ENCODE measurements at regions not wholly inside any gene's neighbourhood (a gene's known extent, or its start where the extent isn't known, plus 50 kb on each side); places are given as distances from the start of the nearest gene placed in this dataset.

DNA sequence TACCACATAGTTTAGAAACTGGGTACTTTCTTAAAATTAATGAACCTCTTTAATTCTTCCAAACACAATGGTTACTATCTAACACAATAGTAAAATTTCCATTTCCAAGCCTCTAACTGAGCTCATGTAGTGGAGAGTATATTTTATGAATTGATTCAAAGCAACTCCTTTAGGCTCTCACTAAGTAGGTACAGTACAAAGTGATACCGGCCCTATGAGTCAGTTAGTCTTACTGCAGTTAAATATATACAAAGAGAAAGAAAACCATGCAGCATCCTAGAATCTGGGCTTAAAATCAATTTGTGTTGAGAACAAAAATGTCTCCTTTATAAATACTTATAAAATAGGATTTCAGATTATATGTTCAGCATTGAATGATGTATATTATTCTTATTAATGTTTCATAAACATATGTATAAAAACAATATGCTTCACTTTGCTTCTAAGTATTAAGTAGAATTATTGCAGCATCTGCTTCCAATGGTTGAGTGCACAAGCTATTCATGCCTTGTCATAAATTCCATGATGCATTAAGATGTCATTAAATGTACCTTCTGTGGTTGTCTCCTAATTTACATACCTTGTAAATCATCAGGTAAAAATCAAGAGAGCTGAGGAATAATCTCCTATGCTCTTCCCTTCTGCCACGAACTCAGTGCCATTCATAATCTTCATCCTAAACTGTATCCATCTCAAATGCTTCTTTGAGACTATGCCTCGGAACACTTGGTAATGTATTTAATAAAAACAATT, 1037.8 kb downstream of the STPG2 start:
- ChIA-PET CTCF (no interaction called here), POLR2A (no interaction called here), RAD21 (ENCODE audit: low non-redundant PET in 1 of 2, low total read pairs in 2 of 2, uncharacterized antibody in 2 of 2, unreplicated experiment in 2 of 2) (no interaction called here)
- Histone ChIP-seq H3K27ac (ENCODE audit: low read depth, low read length) (no peak overlapping the region), H4K20me1 (ENCODE audit: insufficient read depth) (no peaks in the 10 kb centered on the region), H3K36me3 (ENCODE audit: control insufficient read depth in 1 of 2, insufficient read depth in 2 of 2, low read length in 2 of 2) (no peaks in the 10 kb centered on the region), H3K4me1 (ENCODE audit: control insufficient read depth in 1 of 2, insufficient read depth in 2 of 2, low read length in 2 of 2) (no peaks in the 10 kb centered on the region), H3K9me3 (ENCODE audit: control insufficient read depth in 1 of 2, insufficient read depth in 1 of 2, low read depth in 1 of 2, low read length in 2 of 2) (no peaks in the 10 kb centered on the region), H3K27me3 (ENCODE audit: insufficient read depth, low read length) (no peaks in the 10 kb centered on the region), H3K79me2 (ENCODE audit: insufficient read depth, low read length) (no peaks in the 10 kb centered on the region), H3K4me3 (replicated peaks in 1 of 2; ENCODE audit: low read depth in 1 of 2, low read length in 2 of 2) (no peak overlapping the region), H3K9ac (ENCODE audit: low read length) (no peak overlapping the region), H3K9me2 (ENCODE audit: insufficient read depth) (no peaks in the 10 kb centered on the region), H3K4me2 (ENCODE audit: low read length) (no peak overlapping the region), H2AFZ (ENCODE audit: low read depth, low read length, poor library complexity, severe bottlenecking) (no peak overlapping the region)
- ATAC-seq: no peak
- no peak for TF ChIP-seq EZH2phosphoT487 (IDR thresholded peaks at IDR 0.05; ENCODE audit: borderline replicate concordance)
- TF ChIP-seq REST (IDR thresholded peaks at IDR 0.05; ENCODE audit: low read depth): no peak
- TF ChIP-seq EGR1 (IDR thresholded peaks at IDR 0.05; ENCODE audit: low read depth): no peak
- no peak for TF ChIP-seq SIN3A (IDR thresholded peaks at IDR 0.05; ENCODE audit: low read depth)
- TF ChIP-seq, protein P1, sequence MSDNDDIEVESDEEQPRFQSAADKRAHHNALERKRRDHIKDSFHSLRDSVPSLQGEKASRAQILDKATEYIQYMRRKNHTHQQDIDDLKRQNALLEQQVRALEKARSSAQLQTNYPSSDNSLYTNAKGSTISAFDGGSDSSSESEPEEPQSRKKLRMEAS (IDR thresholded peaks at IDR 0.05): no peak
- TF ChIP-seq SP1 (IDR thresholded peaks at IDR 0.05; ENCODE audit: low read depth): no peak
- TF ChIP-seq EZH2 (IDR thresholded peaks at IDR 0.05): no peak
- no peak for TF ChIP-seq ATF3 (IDR thresholded peaks at IDR 0.05)
- no peak for TF ChIP-seq TCF7L2 (IDR thresholded peaks at IDR 0.05; ENCODE audit: borderline replicate concordance, extremely low read depth, insufficient read depth, insufficient read length)
- intact Hi-C loops (cut with micrococcal nuclease): no loop called here
- no peak for DNase-seq (ENCODE audit: low read depth, low spot score)
- no TSS peak for BruUV-seq (replicated peaks)
